H1 (cell line): ENCODE measurements at regions not wholly inside any gene's neighbourhood (a gene's known extent, or its start where the extent isn't known, plus 50 kb on each side); places are given as distances from the start of the nearest gene placed in this dataset.

Experiments
- CTCF ChIA-PET: fragments of 300-600 bp; sonication (Branson Sonifier 250); formaldehyde crosslinking; loops from one replicate; lab custom pipeline; 2021; ENCODE audit not compliant: partially characterized antibody; lab: Charles Lee
- POLR2A ChIA-PET: fragments of 300-600 bp; sonication (Branson Sonifier 250); formaldehyde crosslinking; loops from one replicate; lab custom pipeline; 2021; ENCODE audit warnings: inconsistent platforms; ENCODE audit not compliant: partially characterized antibody; lab: Charles Lee
- DNase-seq, 2 experiments: peaks; one replicate each; pipeline versions ENCODE4 v3.0.0 to v3.0.0-alpha.2; 2010 to 2022; ENCODE audit warnings: low spot score in 2 of 2, low read depth in 1 of 2, mixed read lengths in 1 of 2
- FAIRE-seq: peaks from 2 replicates; lab custom pipeline; 2011; peaks lifted over from hg19 to GRCh38; lab: Jason Lieb, UNC
- H2AFZ ChIP-seq: 2 replicates; pipeline ENCODE4 v1.8.1; 2012; ENCODE audit warnings: low read length, inconsistent platforms
- H2AK5ac ChIP-seq: 2 replicates; pipeline ENCODE4 v1.6.1; 2013; ENCODE audit warnings: low read depth, low read length
- H2BK120ac ChIP-seq: replicated peaks from 2 replicates; pipeline ENCODE3; 2013; ENCODE audit warnings: low read depth, low read length, inconsistent platforms
- H2BK12ac ChIP-seq: 2 replicates; pipeline ENCODE4 v1.6.1; 2013; ENCODE audit warnings: low read depth, low read length
- H2BK15ac ChIP-seq: 2 replicates; pipeline ENCODE4 v1.6.1; 2013; ENCODE audit warnings: low read length
- H2BK20ac ChIP-seq: 2 replicates; pipeline ENCODE4 v1.6.1; 2013; ENCODE audit warnings: low read length
- H2BK5ac ChIP-seq: 2 replicates; pipeline ENCODE4 v1.6.1; 2013; ENCODE audit warnings: low read depth, low read length
- H3K14ac ChIP-seq: 2 replicates; pipeline ENCODE4 v1.6.1; 2013; ENCODE audit warnings: inconsistent platforms; ENCODE audit not compliant: insufficient read length
- H3K18ac ChIP-seq: 2 replicates; pipeline ENCODE4 v1.6.1; 2013; ENCODE audit warnings: low read length; ENCODE audit errors: extremely low read depth
- H3K23ac ChIP-seq: 2 replicates; pipeline ENCODE4 v1.6.1; 2013; ENCODE audit warnings: inconsistent platforms; ENCODE audit not compliant: insufficient read length
- H3K23me2 ChIP-seq: 2 replicates; pipeline ENCODE4 v1.6.1; 2013; ENCODE audit warnings: low read depth, low read length
- H3K27ac ChIP-seq: 2 replicates; pipeline ENCODE4 v1.6.1; 2011; ENCODE audit warnings: low read depth, low read length, inconsistent platforms
- H3K27me3 ChIP-seq, 4 experiments: replicated peaks in 1 of 4; 1 replicate in 1 of 4; 2 replicates in 3 of 4; pipeline versions ENCODE4 v1.6.1 to v1.8.1; 2011 to 2013; ENCODE audit warnings: low read length in 3 of 4, mild to moderate bottlenecking in 3 of 4, inconsistent platforms in 2 of 4, mixed read lengths in 2 of 4, moderate library complexity in 1 of 4; ENCODE audit not compliant: control insufficient read depth in 3 of 4, insufficient read depth in 3 of 4; ENCODE audit errors: extremely low read depth in 1 of 4
- H3K36me3 ChIP-seq, 4 experiments: 2 replicates each; pipeline versions ENCODE4 v1.6.1 to v1.8.1; 2011 to 2013; ENCODE audit warnings: mild to moderate bottlenecking in 4 of 4, low read length in 3 of 4, moderate library complexity in 2 of 4, control low read depth in 1 of 4, inconsistent platforms in 1 of 4; ENCODE audit not compliant: insufficient read depth in 4 of 4, control insufficient read depth in 2 of 4
- H3K4ac ChIP-seq: replicated peaks from 2 replicates; pipeline ENCODE3; 2013; ENCODE audit warnings: low read length, low read depth, mixed read lengths, inconsistent platforms; ENCODE audit not compliant: insufficient read length
- H3K4me1 ChIP-seq, 4 experiments: replicated peaks in 1 of 4; 1 replicate in 1 of 4; 2 replicates in 3 of 4; pipeline versions ENCODE4 v1.6.1 to v1.8.1; 2011 to 2013; ENCODE audit warnings: low read length in 3 of 4, inconsistent platforms in 2 of 4, mixed read lengths in 1 of 4; ENCODE audit not compliant: insufficient read depth in 4 of 4, control insufficient read depth in 3 of 4
- H3K4me2 ChIP-seq, 2 experiments: 2 replicates each; pipeline versions ENCODE4 v1.6.1 to v1.8.1; 2011 to 2013; ENCODE audit warnings: low read depth in 2 of 2, low read length in 2 of 2, control low read depth in 1 of 2, inconsistent platforms in 1 of 2, mild to moderate bottlenecking in 1 of 2; ENCODE audit not compliant: insufficient read depth in 1 of 2
- H3K4me3 ChIP-seq, 4 experiments: fragments of 200-600, 300-600 bp in 1 of 4; sonication (generic), shearing (Covaris generic), sonication (Bioruptor Twin) in 1 of 4; 2 replicates each; pipeline versions ENCODE4 v1.5.1 to v1.8.1; 2011 to 2016; ENCODE audit warnings: low read length in 4 of 4, low read depth in 3 of 4, control low read depth in 2 of 4, inconsistent platforms in 2 of 4, mild to moderate bottlenecking in 2 of 4, mixed read lengths in 1 of 4, moderate library complexity in 1 of 4; ENCODE audit not compliant: insufficient read depth in 2 of 4; ENCODE audit errors: extremely low read depth in 1 of 4
- H3K56ac ChIP-seq: replicated peaks from 2 replicates; pipeline ENCODE3; 2013; ENCODE audit warnings: low read depth, mild to moderate bottlenecking, mixed read lengths, low read length, inconsistent platforms; ENCODE audit not compliant: insufficient read length
- H3K79me1 ChIP-seq: 2 replicates; pipeline ENCODE4 v1.6.1; 2013; ENCODE audit warnings: low read depth, low read length, control low read depth
- H3K79me2 ChIP-seq, 2 experiments: 2 replicates each; pipeline versions ENCODE4 v1.6.1 to v1.8.1; 2012 to 2013; ENCODE audit warnings: low read length in 2 of 2, mild to moderate bottlenecking in 2 of 2, inconsistent platforms in 1 of 2; ENCODE audit not compliant: insufficient read depth in 2 of 2, control insufficient read depth in 1 of 2
- H3K9ac ChIP-seq, 4 experiments: replicated peaks in 1 of 4; 1 replicate in 1 of 4; 2 replicates in 3 of 4; pipeline versions ENCODE4 v1.6.1 to v1.8.1; 2011 to 2013; ENCODE audit warnings: low read depth in 3 of 4, low read length in 3 of 4, control low read depth in 2 of 4, mild to moderate bottlenecking in 2 of 4, moderate library complexity in 2 of 4, inconsistent platforms in 1 of 4; ENCODE audit errors: extremely low read depth in 1 of 4
- H3K9me3 ChIP-seq, 2 experiments: 2 replicates each; pipeline versions ENCODE4 v1.6.1 to v1.8.1; 2012 to 2013; ENCODE audit warnings: mild to moderate bottlenecking in 2 of 2, moderate library complexity in 2 of 2, control low read depth in 1 of 2, inconsistent platforms in 1 of 2, low read depth in 1 of 2, low read length in 1 of 2, mixed read lengths in 1 of 2; ENCODE audit not compliant: insufficient read depth in 2 of 2
- H4K20me1 ChIP-seq, 2 experiments: replicated peaks in 1 of 2; 2 replicates each; pipeline versions ENCODE3 to v1.8.1; 2011 to 2013; ENCODE audit warnings: inconsistent platforms in 2 of 2, low read length in 2 of 2, mild to moderate bottlenecking in 1 of 2; ENCODE audit not compliant: insufficient read depth in 2 of 2, control insufficient read depth in 1 of 2
- H4K5ac ChIP-seq: 2 replicates; pipeline ENCODE4 v1.6.1; 2013; ENCODE audit warnings: low read length, low read depth, mixed read lengths, inconsistent platforms; ENCODE audit not compliant: insufficient read length
- H4K8ac ChIP-seq: 2 replicates; pipeline ENCODE4 v1.8.0; 2013; ENCODE audit warnings: mild to moderate bottlenecking, moderate library complexity, low read length, inconsistent platforms; ENCODE audit not compliant: insufficient read depth; ENCODE audit errors: extremely low read depth
- H4K91ac ChIP-seq: replicated peaks from 2 replicates; pipeline ENCODE3; 2013; ENCODE audit warnings: low read length, mixed read lengths, inconsistent platforms; ENCODE audit not compliant: insufficient read length
- CBX8 ChIP-seq: fragments of 300-800, 300-1000 bp; sonication (generic); IDR thresholded peaks from 2 replicates; pipeline ENCODE4 v1.7.1; 2016; ENCODE audit warnings: low read depth, low read length, borderline replicate concordance
- GTF2F1 ChIP-seq: IDR thresholded peaks from 2 replicates; pipeline ENCODE4 v1.6.1; 2012; ENCODE audit warnings: low read depth, low read length, improper control_type of control experiment, borderline replicate concordance
- HDAC2 ChIP-seq, 2 experiments: fragments of 300-600 bp in 1 of 2; sonication (generic) in 1 of 2; IDR thresholded peaks; 2 replicates each; pipeline ENCODE4 v1.6.1; 2011 to 2012; ENCODE audit warnings: low read depth in 2 of 2, low read length in 2 of 2, mild to moderate bottlenecking in 2 of 2, moderate library complexity in 2 of 2, borderline replicate concordance in 1 of 2, inconsistent platforms in 1 of 2
- JUN ChIP-seq: IDR thresholded peaks from 2 replicates; pipeline ENCODE4 v1.6.1; 2011; ENCODE audit warnings: low read depth, mild to moderate bottlenecking, improper control_type of control experiment, low read length
- POLR2A ChIP-seq, 2 experiments: IDR thresholded peaks; 1 replicate in 1 of 2; 2 replicates in 1 of 2; pipeline ENCODE4 v1.6.1; 2011; ENCODE audit warnings: low read depth in 2 of 2, low read length in 2 of 2, mild to moderate bottlenecking in 2 of 2; ENCODE audit errors: control extremely low read depth in 1 of 2
- POU5F1 ChIP-seq: IDR thresholded peaks from 2 replicates; pipeline ENCODE4 v1.6.1; 2011; ENCODE audit warnings: low read depth, mild to moderate bottlenecking, low read length, moderate library complexity
- SIN3A ChIP-seq, 2 experiments: IDR thresholded peaks in 1 of 2; conservative IDR thresholded peaks in 1 of 2; 2 replicates each; pipeline ENCODE4 v1.6.1; 2011 to 2012; ENCODE audit warnings: low read length in 2 of 2, improper control_type of control experiment in 1 of 2, low read depth in 1 of 2, mild to moderate bottlenecking in 1 of 2
- SIX5 ChIP-seq: IDR thresholded peaks from 2 replicates; pipeline ENCODE4 v1.6.1; 2011; ENCODE audit warnings: mild to moderate bottlenecking, low read depth, low read length
- TAF1 ChIP-seq: IDR thresholded peaks from 2 replicates; pipeline ENCODE4 v1.6.1; 2011; ENCODE audit warnings: mild to moderate bottlenecking, low read depth, low read length
- TAF7 ChIP-seq: optimal IDR thresholded peaks from 2 replicates; pipeline ENCODE3; 2011; ENCODE audit warnings: low read depth, mild to moderate bottlenecking, inconsistent platforms, low read length, moderate library complexity, borderline replicate concordance
- WGBS, 2 experiments: shearing (Covaris generic) in 1 of 2; methylation state at CpG; one replicate each; pipeline versions ENCODE4 v1.1.6 to v1.1.7; 2013 to 2015; ENCODE audit warnings: low lambda C conversion rate in 2 of 2, mixed read lengths in 2 of 2, inconsistent platforms in 1 of 2, low coverage in 1 of 2, missing lambda C conversion rate in 1 of 2; ENCODE audit not compliant: insufficient replicate concordance in 2 of 2, insufficient coverage in 1 of 2, insufficient read length in 1 of 2; ENCODE audit errors: extremely low coverage in 1 of 2, missing lambda C conversion rate in 1 of 2; 5-methylcytosine and 5-hydroxymethylcytosine counted together
- TF ChIP-seq, protein P1 (sequence below), 3 experiments: IDR thresholded peaks; 1 replicate in 2 of 3; 2 replicates in 1 of 3; pipeline versions ENCODE4 v1.5.1 to v1.6.1; 2011; ENCODE audit warnings: low read length in 3 of 3, mild to moderate bottlenecking in 3 of 3, inconsistent platforms in 2 of 3, low read depth in 1 of 3, moderate library complexity in 1 of 3; ENCODE audit not compliant: insufficient read depth in 1 of 3; ENCODE audit errors: control extremely low read depth in 1 of 3

- no peak overlapping the region for H3K23ac ChIP-seq
- no peaks in the 10 kb centered on the region for H3K9me3 ChIP-seq
- ChIA-PET POLR2A (no interaction called here), CTCF (interaction anchor here (2.7 kb wide), 1 partner anchor 28 kb away, joined by 10 read pairs; no protein-coding TSS in a partner anchor)
- no peak overlapping the region for H3K27ac ChIP-seq
- no peaks in the 10 kb centered on the region for H4K20me1 ChIP-seq
- H3K14ac ChIP-seq: no peak overlapping the region
- 89% methylated on average over 8 of the region's 8 CpGs; no CpG with 5 or more reads in 1 of the 2 experiments for WGBS, 2 experiments
- H3K79me1 ChIP-seq: no peaks in the 10 kb centered on the region
- no peak overlapping the region for H2BK12ac ChIP-seq
- no peaks in the 10 kb centered on the region; a peak in 1 of 7 replicates for H3K4me1 ChIP-seq
- H3K56ac ChIP-seq: no peak overlapping the region
- H2AK5ac ChIP-seq: no peak overlapping the region
- H3K4me2 ChIP-seq: no peak overlapping the region
- no peak overlapping the region for H4K91ac ChIP-seq
- no peaks in the 10 kb centered on the region for H3K79me2 ChIP-seq
- no peak overlapping the region for H3K4ac ChIP-seq
- DNase-seq (no peak), FAIRE-seq (no peak)
- H2AFZ ChIP-seq: no peak overlapping the region
- no peak overlapping the region for H3K18ac ChIP-seq
- H3K36me3 ChIP-seq: no peaks in the 10 kb centered on the region
- H2BK5ac ChIP-seq: no peak overlapping the region
- no peak overlapping the region for H3K4me3 ChIP-seq
- H3K23me2 ChIP-seq: no peaks in the 10 kb centered on the region; the same call in 1 of the 2 replicates
- no peak overlapping the region for H2BK120ac ChIP-seq
- no peak overlapping the region for H4K8ac ChIP-seq
- no peak overlapping the region for H2BK20ac ChIP-seq
- no peak overlapping the region for H2BK15ac ChIP-seq
- no peak overlapping the region for H4K5ac ChIP-seq
- no peaks in the 10 kb centered on the region for H3K27me3 ChIP-seq
- no peak overlapping the region for H3K9ac ChIP-seq
- TF ChIP-seq HDAC2 (IDR thresholded peaks at IDR 0.05; ENCODE audit: borderline replicate concordance in 1 of 2, low read depth in 2 of 2, low read length in 2 of 2): no peak
- no peak for TF ChIP-seq GTF2F1
- TF ChIP-seq, protein P1, sequence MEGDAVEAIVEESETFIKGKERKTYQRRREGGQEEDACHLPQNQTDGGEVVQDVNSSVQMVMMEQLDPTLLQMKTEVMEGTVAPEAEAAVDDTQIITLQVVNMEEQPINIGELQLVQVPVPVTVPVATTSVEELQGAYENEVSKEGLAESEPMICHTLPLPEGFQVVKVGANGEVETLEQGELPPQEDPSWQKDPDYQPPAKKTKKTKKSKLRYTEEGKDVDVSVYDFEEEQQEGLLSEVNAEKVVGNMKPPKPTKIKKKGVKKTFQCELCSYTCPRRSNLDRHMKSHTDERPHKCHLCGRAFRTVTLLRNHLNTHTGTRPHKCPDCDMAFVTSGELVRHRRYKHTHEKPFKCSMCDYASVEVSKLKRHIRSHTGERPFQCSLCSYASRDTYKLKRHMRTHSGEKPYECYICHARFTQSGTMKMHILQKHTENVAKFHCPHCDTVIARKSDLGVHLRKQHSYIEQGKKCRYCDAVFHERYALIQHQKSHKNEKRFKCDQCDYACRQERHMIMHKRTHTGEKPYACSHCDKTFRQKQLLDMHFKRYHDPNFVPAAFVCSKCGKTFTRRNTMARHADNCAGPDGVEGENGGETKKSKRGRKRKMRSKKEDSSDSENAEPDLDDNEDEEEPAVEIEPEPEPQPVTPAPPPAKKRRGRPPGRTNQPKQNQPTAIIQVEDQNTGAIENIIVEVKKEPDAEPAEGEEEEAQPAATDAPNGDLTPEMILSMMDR (IDR thresholded peaks at IDR 0.05; ENCODE audit: control extremely low read depth in 1 of 3, insufficient read depth in 1 of 3, low read depth in 1 of 3, low read length in 3 of 3): no peak
- TF ChIP-seq POU5F1: no peak
- no peak for TF ChIP-seq TAF7
- TF ChIP-seq JUN: no peak
- TF ChIP-seq SIN3A (conservative IDR thresholded peaks at IDR 0.05 in 1 of 2, IDR thresholded peaks at IDR 0.05 in 1 of 2; ENCODE audit: low read depth in 1 of 2, low read length in 2 of 2): no peak
- TF ChIP-seq SIX5: no peak
- no peak for TF ChIP-seq TAF1
- TF ChIP-seq CBX8: no peak
- TF ChIP-seq POLR2A (IDR thresholded peaks at IDR 0.05; ENCODE audit: control extremely low read depth in 1 of 2, low read depth in 2 of 2, low read length in 2 of 2): no peak
These were observed 143.5 kb downstream of the SLC30A10 start for GRCh38 chr1:219784660-219785381.
